Adrenal gland (tissue), 9 donors: ENCODE measurements at regions not wholly inside any gene's neighbourhood (a gene's known extent, or its start where the extent isn't known, plus 50 kb on each side); places are given as distances from the start of the nearest gene placed in this dataset.

Experiments
- DNase-seq, 7 donors: peaks; one replicate each; pipeline ENCODE4 v3.0.0-alpha.2; 2019 to 2020
- H3K27ac ChIP-seq, 5 donors: fragments of 200-600 bp; sonication (generic) in 4 of 5; 1 replicate in 3 of 5; 2 replicates in 2 of 5; pipeline versions ENCODE4 v1.5.1 to v1.8.0; 2016 to 2020; ENCODE audit warnings: mild to moderate bottlenecking in 1 of 5
- H3K27me3 ChIP-seq: fragments of 200-600 bp; 2 replicates; pipeline ENCODE4 v1.8.0; 2021
- H3K36me3 ChIP-seq, 2 donors: fragments of 200-600 bp; replicated peaks in 1 of 2; 1 replicate in 1 of 2; 2 replicates in 1 of 2; pipeline versions ENCODE4 v1.5.1 to v1.8.0; 2018 to 2022
- H3K4me1 ChIP-seq, 2 donors: fragments of 200-600 bp; replicated peaks in 1 of 2; 1 replicate in 1 of 2; 2 replicates in 1 of 2; pipeline versions ENCODE4 v1.5.1 to v1.8.0; 2018 to 2021
- H3K4me3 ChIP-seq, 4 donors: fragments of 200-600 bp; sonication (generic) in 3 of 4; one replicate each; pipeline ENCODE4 v1.5.1; 2016 to 2018
- H3K9me3 ChIP-seq, 3 donors: fragments of 200-600 bp; sonication (generic) in 1 of 3; replicated peaks in 1 of 3; 1 replicate in 2 of 3; 2 replicates in 1 of 3; pipeline versions ENCODE4 v1.5.1 to v1.8.0; 2016 to 2021
- POLR2A ChIP-seq, 2 donors: fragments of 450-650 bp; IDR thresholded peaks; one replicate each; pipeline ENCODE4 v1.6.1; 2017; ENCODE audit warnings: antibody characterized with exemption in 2 of 2, mild to moderate bottlenecking in 2 of 2, moderate library complexity in 1 of 2
- whole genome bisulfite sequencing, 4 donors: extraction: QIAGEN DNeasy Blood & Tissue Kit in 2 of 4; methylation state at CpG; one replicate each; pipeline versions ENCODE4 v1.1.5 to v1.1.7; 2013 to 2017; 5-methylcytosine and 5-hydroxymethylcytosine counted together
- intact Hi-C, 2 donors: fragments of 100-400 bp; cut with DNase I; formaldehyde crosslinking; loops; one replicate each; pipeline versions ENCODE4 v1.14.1 to v1.15.0; 2022 to 2023
- TF ChIP-seq, protein P1 (sequence below), 6 experiments: fragments of 450-650 bp in 4 of 6; fragments of 200-600 bp in 2 of 6; sonication (generic) in 1 of 6; IDR thresholded peaks; 1 replicate in 5 of 6; 2 replicates in 1 of 6; pipeline versions ENCODE4 v1.5.1 to v1.8.0; 2016 to 2021; ENCODE audit warnings: antibody characterized with exemption in 6 of 6, mild to moderate bottlenecking in 2 of 6, moderate library complexity in 1 of 6
- donor health status: healthy with polysubstance abuse.
- donor health status: Bipolar disorder and iron deficiency.
- donor health status: DM: yes; HTN: yes; CAD: no.
- donor health status: DM: no; HTN: no; CAD: no.
- donor health status: DM: no; HTN: no; CAD: no.

DNA sequence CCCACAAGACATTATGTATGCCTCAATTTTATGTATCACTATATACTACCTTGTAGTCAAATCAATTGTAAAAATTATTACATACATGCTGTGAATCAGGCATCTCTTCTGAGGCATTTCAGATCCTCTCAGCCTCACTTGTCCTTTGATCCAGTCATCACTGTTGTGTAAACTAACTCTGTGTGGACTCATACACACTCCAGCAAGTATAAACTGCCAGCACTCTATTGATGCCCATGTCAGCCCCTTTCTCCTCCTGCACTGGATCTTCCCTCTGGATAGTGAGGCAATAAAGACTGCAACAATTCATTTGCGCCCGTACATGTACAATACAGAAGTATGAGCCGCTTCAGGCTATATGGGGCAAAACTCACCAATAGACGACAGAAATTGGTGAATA is 364.7 kb upstream of the TGFBR2 start:
- no peaks in the 10 kb centered on the region for H3K9me3 ChIP-seq
- H3K4me3 ChIP-seq, result no peak overlapping the region
- TF ChIP-seq POLR2A (IDR thresholded peaks at IDR 0.05), result no peak
- TF ChIP-seq, protein P1, sequence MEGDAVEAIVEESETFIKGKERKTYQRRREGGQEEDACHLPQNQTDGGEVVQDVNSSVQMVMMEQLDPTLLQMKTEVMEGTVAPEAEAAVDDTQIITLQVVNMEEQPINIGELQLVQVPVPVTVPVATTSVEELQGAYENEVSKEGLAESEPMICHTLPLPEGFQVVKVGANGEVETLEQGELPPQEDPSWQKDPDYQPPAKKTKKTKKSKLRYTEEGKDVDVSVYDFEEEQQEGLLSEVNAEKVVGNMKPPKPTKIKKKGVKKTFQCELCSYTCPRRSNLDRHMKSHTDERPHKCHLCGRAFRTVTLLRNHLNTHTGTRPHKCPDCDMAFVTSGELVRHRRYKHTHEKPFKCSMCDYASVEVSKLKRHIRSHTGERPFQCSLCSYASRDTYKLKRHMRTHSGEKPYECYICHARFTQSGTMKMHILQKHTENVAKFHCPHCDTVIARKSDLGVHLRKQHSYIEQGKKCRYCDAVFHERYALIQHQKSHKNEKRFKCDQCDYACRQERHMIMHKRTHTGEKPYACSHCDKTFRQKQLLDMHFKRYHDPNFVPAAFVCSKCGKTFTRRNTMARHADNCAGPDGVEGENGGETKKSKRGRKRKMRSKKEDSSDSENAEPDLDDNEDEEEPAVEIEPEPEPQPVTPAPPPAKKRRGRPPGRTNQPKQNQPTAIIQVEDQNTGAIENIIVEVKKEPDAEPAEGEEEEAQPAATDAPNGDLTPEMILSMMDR (IDR thresholded peaks at IDR 0.05), result no peak
- no peak for DNase-seq
- WGBS, 4 donors, result 84 to 94% (median 90%) methylated on average over 4 of the region's 4 CpGs
- intact Hi-C loops, result no loop called here
- H3K36me3 ChIP-seq, result no peaks in the 10 kb centered on the region
- no peaks in the 10 kb centered on the region for H3K4me1 ChIP-seq
- no peaks in the 10 kb centered on the region for H3K27me3 ChIP-seq
- H3K27ac ChIP-seq, result no peak overlapping the region

DNA sequence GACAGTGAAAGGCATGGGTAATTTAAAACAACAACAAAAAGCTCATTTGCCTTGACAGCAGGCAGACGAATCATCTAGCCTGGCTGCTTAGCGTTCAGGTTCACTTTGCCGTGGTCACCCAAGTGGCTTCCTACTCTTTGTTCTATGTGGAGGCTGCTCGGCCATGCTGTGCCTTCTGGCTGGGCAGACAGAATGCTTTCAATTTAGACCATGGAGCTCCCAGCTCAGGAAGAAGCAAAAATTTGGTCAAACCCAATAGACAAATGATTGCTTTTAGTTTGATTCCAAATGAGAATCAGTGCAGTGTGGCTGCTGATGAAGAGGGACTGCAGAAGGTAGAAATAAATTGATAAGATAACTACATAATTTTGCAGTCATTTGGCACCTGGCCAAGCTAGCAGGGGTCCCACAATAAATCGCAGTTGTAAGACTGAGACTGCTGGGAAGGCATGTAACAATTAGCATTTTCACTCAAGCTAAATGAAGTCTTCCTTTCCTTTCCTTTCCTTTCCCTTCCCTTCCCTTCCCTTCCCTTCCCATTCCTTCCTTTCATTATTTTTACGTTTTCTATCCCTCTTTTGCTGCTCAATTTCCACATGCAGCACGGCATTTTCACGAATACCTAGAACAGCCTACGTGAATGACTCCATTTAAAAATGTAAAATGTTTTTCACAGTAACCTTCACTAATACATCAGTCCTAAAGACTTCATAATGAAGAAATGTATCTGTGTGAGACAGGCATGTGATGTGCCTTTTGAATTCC is 360.4 kb upstream of the TGFBR2 start:
- Histone ChIP-seq H3K9me3 (no peaks in the 10 kb centered on the region), H3K4me1 (no peaks in the 10 kb centered on the region), H3K36me3 (no peaks in the 10 kb centered on the region), H3K27ac (no peak overlapping the region), H3K27me3 (no peaks in the 10 kb centered on the region), H3K4me3 (no peak overlapping the region)
- intact Hi-C loops, result no loop called here
- 71 to 80% (median 77%) methylated on average over 9 of the region's 9 CpGs for WGBS, 4 donors
- TF ChIP-seq, protein P1 (IDR thresholded peaks at IDR 0.05), result no peak
- TF ChIP-seq POLR2A (IDR thresholded peaks at IDR 0.05), result no peak
- DNase-seq, result no peak

DNA sequence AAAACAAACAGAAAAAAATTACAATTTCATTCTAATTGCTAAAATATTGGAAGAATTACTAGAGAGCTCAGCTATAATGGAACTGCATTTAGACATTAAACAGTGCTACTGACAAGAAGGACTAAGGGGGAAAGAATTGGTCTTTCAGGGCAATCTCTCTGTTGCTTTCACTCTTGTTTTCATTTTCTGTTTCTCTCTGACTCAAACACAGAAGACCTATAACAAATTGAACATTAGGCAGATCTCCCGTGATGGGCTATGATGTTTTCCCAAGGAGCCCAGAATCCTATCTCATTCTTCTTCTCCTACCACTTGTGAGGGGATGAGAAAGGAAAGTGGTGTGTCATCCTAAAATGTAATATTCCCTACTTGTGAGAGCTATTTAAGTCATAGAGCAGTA is 358.0 kb upstream of the TGFBR2 start:
- intact Hi-C loops, result no loop called here
- Histone ChIP-seq H3K4me3 (no peak overlapping the region), H3K27me3 (no peaks in the 10 kb centered on the region), H3K36me3 (no peaks in the 10 kb centered on the region), H3K4me1 (no peaks in the 10 kb centered on the region), H3K9me3 (no peaks in the 10 kb centered on the region), H3K27ac (no peak overlapping the region)
- TF ChIP-seq, protein P1 (IDR thresholded peaks at IDR 0.05), result no peak
- TF ChIP-seq POLR2A (IDR thresholded peaks at IDR 0.05), result no peak
- DNase-seq, result no peak
- 63 to 79% (median 72%) methylated on average over 1 of the region's 1 CpG for WGBS, 4 donors

DNA sequence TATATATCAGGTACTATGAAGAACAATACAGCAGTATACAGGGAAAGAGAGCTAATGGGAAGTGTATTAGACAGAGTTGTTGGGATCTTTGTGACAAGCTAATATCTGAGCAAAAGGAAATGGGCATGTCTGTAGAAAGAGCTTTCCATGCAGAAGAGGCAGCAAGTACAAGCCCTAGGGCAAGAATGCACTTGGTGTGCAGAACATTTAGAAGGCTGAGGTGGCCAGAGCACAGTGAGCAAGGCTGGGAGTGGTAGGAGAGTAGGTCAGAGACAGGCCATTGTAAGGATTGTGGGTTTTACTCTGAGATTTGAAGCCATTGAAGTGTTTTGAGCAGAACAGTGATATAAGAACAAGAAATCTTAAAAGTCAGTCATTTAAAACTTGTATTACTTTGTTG is 353.9 kb upstream of the TGFBR2 start:
- DNase-seq, result no peak
- H3K4me3 ChIP-seq, result no peak overlapping the region
- no peaks in the 10 kb centered on the region for H3K4me1 ChIP-seq
- TF ChIP-seq POLR2A (IDR thresholded peaks at IDR 0.05), result no peak
- TF ChIP-seq, protein P1 (IDR thresholded peaks at IDR 0.05), result no peak
- intact Hi-C loops, result no loop called here
- H3K9me3 ChIP-seq, result no peaks in the 10 kb centered on the region
- no peaks in the 10 kb centered on the region for H3K36me3 ChIP-seq
- H3K27ac ChIP-seq, result no peak overlapping the region
- H3K27me3 ChIP-seq, result no peaks in the 10 kb centered on the region
